WTC11 (cell line): ENCODE measurements at regions not wholly inside any gene's neighbourhood (a gene's known extent, or its start where the extent isn't known, plus 50 kb on each side); places are given as distances from the start of the nearest gene placed in this dataset.

ENCODE experiments used
- ATAC-seq: fragments of 200-7000 bp; cut with Tn5 transposase; 2 replicates; pipeline ENCODE4 v1.10.0; 2021; ENCODE audit warnings: mild to moderate bottlenecking, moderate library complexity
- CTCF ChIA-PET: fragments of 300-600 bp; sonication (Branson Sonifier 250); formaldehyde crosslinking; loops from one replicate; lab custom pipeline; 2021; ENCODE audit warnings: antibody characterized with exemption; lab: Charles Lee
- POLR2A ChIA-PET: fragments of 350-600 bp; sonication (Branson Sonifier 250); formaldehyde crosslinking; loops from one replicate; lab custom pipeline; 2021; ENCODE audit warnings: antibody characterized with exemption; lab: Charles Lee
- DNase-seq: peaks from one replicate; pipeline ENCODE4 v3.0.0; 2021; ENCODE audit warnings: low spot score
- H3K27ac Mint-ChIP-seq: 2 replicates; pipeline ENCODE4 v1.8.0; 2021; ENCODE audit warnings: mixed read lengths
- H3K27me3 Mint-ChIP-seq: 2 replicates; pipeline ENCODE4 v1.8.0; 2021; ENCODE audit warnings: low read depth, mild to moderate bottlenecking, moderate library complexity, mixed read lengths
- H3K36me3 Mint-ChIP-seq: 2 replicates; pipeline ENCODE4 v1.8.0; 2021; ENCODE audit warnings: mixed read lengths
- H3K4me1 Mint-ChIP-seq: 2 replicates; pipeline ENCODE4 v1.8.0; 2022; ENCODE audit warnings: mixed read lengths
- H3K4me3 Mint-ChIP-seq: 2 replicates; pipeline ENCODE4 v1.8.0; 2021; ENCODE audit warnings: mild to moderate bottlenecking, moderate library complexity, mixed read lengths
- H3K9me3 Mint-ChIP-seq: 2 replicates; pipeline ENCODE4 v1.8.0; 2021; ENCODE audit warnings: mixed read lengths
- ATF2 ChIP-seq: sonication (generic); formaldehyde crosslinking; IDR thresholded peaks from 2 replicates; pipeline ENCODE4 v1.8.1; 2022; ENCODE audit warnings: low read depth, missing genetic modification reagents, borderline replicate concordance
- CREB1 ChIP-seq: sonication (generic); formaldehyde crosslinking; IDR thresholded peaks from 2 replicates; pipeline ENCODE4 v1.8.0; 2023; ENCODE audit warnings: mild to moderate bottlenecking, missing genetic modification reagents
- ERG ChIP-seq: fragments of 250-450 bp; sonication (Bioruptor Pico); IDR thresholded peaks from 2 replicates; pipeline ENCODE4 v1.8.0; 2021; ENCODE audit warnings: mild to moderate bottlenecking
- FOXP4 ChIP-seq: sonication (generic); formaldehyde crosslinking; IDR thresholded peaks from 2 replicates; pipeline ENCODE4 v1.8.0; 2022; ENCODE audit warnings: mild to moderate bottlenecking, missing genetic modification reagents
- GRHL2 ChIP-seq: fragments of 250-450 bp; sonication (Bioruptor Pico); IDR thresholded peaks from 2 replicates; pipeline ENCODE4 v1.8.0; 2022; ENCODE audit warnings: mild to moderate bottlenecking, moderate library complexity; ENCODE audit not compliant: insufficient replicate concordance, severe bottlenecking
- MLX ChIP-seq: sonication (generic); formaldehyde crosslinking; IDR thresholded peaks from 2 replicates; pipeline ENCODE4 v1.8.1; 2023; ENCODE audit warnings: mild to moderate bottlenecking, missing genetic modification reagents, moderate library complexity
- NFE2L1 ChIP-seq: sonication (generic); formaldehyde crosslinking; IDR thresholded peaks from 2 replicates; pipeline ENCODE4 v1.8.1; 2023; ENCODE audit warnings: missing genetic modification reagents
- RORB ChIP-seq: fragments of 250-450 bp; sonication (Bioruptor Pico); IDR thresholded peaks from 2 replicates; pipeline ENCODE4 v1.9.0; 2021; ENCODE audit warnings: mild to moderate bottlenecking
- STAT6 ChIP-seq: sonication (generic); formaldehyde crosslinking; conservative IDR thresholded peaks from 2 replicates; pipeline ENCODE4 v1.8.1; 2023; ENCODE audit warnings: mild to moderate bottlenecking, low read depth, missing genetic modification reagents, moderate library complexity
- ZBTB43 ChIP-seq: sonication (generic); formaldehyde crosslinking; IDR thresholded peaks from 2 replicates; pipeline ENCODE4 v1.8.1; 2023; ENCODE audit warnings: mild to moderate bottlenecking, missing genetic modification reagents
- ZNF232 ChIP-seq: sonication (generic); formaldehyde crosslinking; IDR thresholded peaks from 2 replicates; pipeline ENCODE4 v1.8.0; 2022; ENCODE audit warnings: mild to moderate bottlenecking, missing genetic modification reagents
- ZNF512 ChIP-seq: sonication (generic); formaldehyde crosslinking; IDR thresholded peaks from 2 replicates; pipeline ENCODE4 v1.8.1; 2022; ENCODE audit warnings: missing genetic modification reagents, borderline replicate concordance

GRCh38 chr15:100785181-100786138 is 94.2 kb upstream of the ALDH1A3 start:
- no peak for TF ChIP-seq RORB
- no peak for TF ChIP-seq ERG (CRISPR knock-in tag)
- no peak for TF ChIP-seq ZNF512 (CRISPR knock-in tag)
- no peak for TF ChIP-seq ATF2 (CRISPR knock-in tag)
- TF ChIP-seq GRHL2 (CRISPR knock-in tag): no peak
- TF ChIP-seq FOXP4 (CRISPR knock-in tag): no peak
- TF ChIP-seq ZNF232 (CRISPR knock-in tag): no peak
- TF ChIP-seq STAT6 (CRISPR knock-in tag): no peak
- no peak for TF ChIP-seq CREB1 (CRISPR knock-in tag)
- no peak for TF ChIP-seq NFE2L1 (CRISPR knock-in tag)
- peak; percentile 3 for DNase-seq
- Mint-ChIP-seq H3K4me1 (peaks cover 9% of the 10 kb centered on the region), H3K27ac (no peak overlapping the region), H3K9me3 (peaks cover 5% of the 10 kb centered on the region; the same call in 1 of the 2 replicates), H3K36me3 (no peaks in the 10 kb centered on the region; the same call in none of the 2 replicates), H3K4me3 (no peak overlapping the region), H3K27me3 (no peaks in the 10 kb centered on the region)
- POLR2A ChIA-PET: no interaction called here
- CTCF ChIA-PET: no interaction called here
- no peak for ATAC-seq

GRCh38 chr15:100786139-100786531 is 93.5 kb upstream of the ALDH1A3 start:
- ChIA-PET POLR2A (no interaction called here), CTCF (no interaction called here)
- ATAC-seq (no peak), DNase-seq (no peak)
- no peak overlapping the region for H3K4me3 Mint-ChIP-seq
- H3K9me3 Mint-ChIP-seq: peaks cover 5% of the 10 kb centered on the region; the same call in 1 of the 2 replicates
- H3K36me3 Mint-ChIP-seq: no peaks in the 10 kb centered on the region; the same call in none of the 2 replicates
- no peak overlapping the region for H3K27ac Mint-ChIP-seq
- TF ChIP-seq ZBTB43 (CRISPR knock-in tag) (peak; percentile 79; the same call in 1 of the 2 replicates), MLX (CRISPR knock-in tag) (no peak)
- H3K27me3 Mint-ChIP-seq: no peaks in the 10 kb centered on the region
- H3K4me1 Mint-ChIP-seq: peaks cover 9% of the 10 kb centered on the region
